ENCODE measurements at regions not wholly inside any gene's neighbourhood (a gene's known extent, or its start where the extent isn't known, plus 50 kb on each side); places are given as distances from the start of the nearest gene placed in this dataset.

GRCh38 chr15:23835953-23836352 is 148.8 kb upstream of the NDN start:
- Histone ChIP-seq H3K36me3 (ENCODE audit: control insufficient read depth, insufficient read depth, low read length) (no peaks in the 10 kb centered on the region), H3K4me3 (ENCODE audit: low read depth, low read length) (no peak overlapping the region), H3K4me1 (ENCODE audit: control insufficient read depth, insufficient read depth, low read length) (no peaks in the 10 kb centered on the region), H3K27me3 (ENCODE audit: control insufficient read depth, insufficient read depth, low read length) (no peaks in the 10 kb centered on the region), H3K27ac (ENCODE audit: low read depth, low read length) (no peak overlapping the region), H3K9me3 (ENCODE audit: control insufficient read depth, insufficient read depth, low read length) (peaks cover 2% of the 10 kb centered on the region)
- WGBS (ENCODE audit: insufficient coverage) = no CpG with 5 or more reads among the region's 2 CpGs
- no peak for DNase-seq (ENCODE audit: low read depth in 4 of 6, low spot score in 6 of 6)

- Histone ChIP-seq H3K36me3 (ENCODE audit: control insufficient read depth, insufficient read depth, low read length) (no peaks in the 10 kb centered on the region), H3K4me1 (ENCODE audit: control insufficient read depth, insufficient read depth, low read length) (no peaks in the 10 kb centered on the region), H3K27me3 (ENCODE audit: control insufficient read depth, insufficient read depth, low read length) (no peaks in the 10 kb centered on the region), H3K9me3 (ENCODE audit: control insufficient read depth, insufficient read depth, low read length) (peaks cover 2% of the 10 kb centered on the region), H3K27ac (ENCODE audit: low read depth, low read length) (no peak overlapping the region), H3K4me3 (ENCODE audit: low read depth, low read length) (no peak overlapping the region)
- no peak for DNase-seq (ENCODE audit: low read depth in 4 of 6, low spot score in 6 of 6)
- WGBS (ENCODE audit: insufficient coverage) = 56% methylated on average over 2 of the region's 6 CpGs
Observed at GRCh38 chr15:23839893-23840474, 152.9 kb upstream of the NDN start.

- no CpG with 5 or more reads among the region's 3 CpGs for WGBS (ENCODE audit: insufficient coverage)
- Histone ChIP-seq H3K27ac (ENCODE audit: low read depth, low read length) (no peak overlapping the region), H3K9me3 (ENCODE audit: control insufficient read depth, insufficient read depth, low read length) (no peaks in the 10 kb centered on the region), H3K4me1 (ENCODE audit: control insufficient read depth, insufficient read depth, low read length) (no peaks in the 10 kb centered on the region), H3K4me3 (ENCODE audit: low read depth, low read length) (no peak overlapping the region), H3K36me3 (ENCODE audit: control insufficient read depth, insufficient read depth, low read length) (no peaks in the 10 kb centered on the region), H3K27me3 (ENCODE audit: control insufficient read depth, insufficient read depth, low read length) (no peaks in the 10 kb centered on the region)
- no peak for DNase-seq (ENCODE audit: low read depth in 4 of 6, low spot score in 6 of 6)
Observed at GRCh38 chr15:23846218-23846617, 159.1 kb upstream of the NDN start.

GRCh38 chr15:23850666-23851065 is 163.6 kb upstream of the NDN start:
- Histone ChIP-seq H3K36me3 (ENCODE audit: control insufficient read depth, insufficient read depth, low read length) (no peaks in the 10 kb centered on the region), H3K27me3 (ENCODE audit: control insufficient read depth, insufficient read depth, low read length) (no peaks in the 10 kb centered on the region), H3K9me3 (ENCODE audit: control insufficient read depth, insufficient read depth, low read length) (no peaks in the 10 kb centered on the region), H3K4me3 (ENCODE audit: low read depth, low read length) (no peak overlapping the region), H3K27ac (ENCODE audit: low read depth, low read length) (no peak overlapping the region), H3K4me1 (ENCODE audit: control insufficient read depth, insufficient read depth, low read length) (no peaks in the 10 kb centered on the region)
- DNase-seq (ENCODE audit: low read depth in 4 of 6, low spot score in 6 of 6) = no peak
- WGBS (ENCODE audit: insufficient coverage) = 69% methylated on average over 5 of the region's 6 CpGs

- WGBS (ENCODE audit: insufficient coverage) = no CpG with 5 or more reads among the region's 2 CpGs
- H3K4me1 ChIP-seq (ENCODE audit: control insufficient read depth, insufficient read depth, low read length) = no peaks in the 10 kb centered on the region
- DNase-seq (ENCODE audit: low read depth in 4 of 6, low spot score in 6 of 6) = no peak
- H3K36me3 ChIP-seq (ENCODE audit: control insufficient read depth, insufficient read depth, low read length) = no peaks in the 10 kb centered on the region
- no peaks in the 10 kb centered on the region for H3K27me3 ChIP-seq (ENCODE audit: control insufficient read depth, insufficient read depth, low read length)
- H3K9me3 ChIP-seq (ENCODE audit: control insufficient read depth, insufficient read depth, low read length) = no peaks in the 10 kb centered on the region
- H3K27ac ChIP-seq (ENCODE audit: low read depth, low read length) = no peak overlapping the region
- no peak overlapping the region for H3K4me3 ChIP-seq (ENCODE audit: low read depth, low read length)
Observed at GRCh38 chr15:23851921-23852320, 164.8 kb upstream of the NDN start.

- peaks cover 3% of the 10 kb centered on the region for H3K4me1 ChIP-seq (ENCODE audit: control insufficient read depth, insufficient read depth, low read length)
- WGBS (ENCODE audit: insufficient coverage) = no CpG with 5 or more reads among the region's 1 CpG
- no peaks in the 10 kb centered on the region for H3K9me3 ChIP-seq (ENCODE audit: control insufficient read depth, insufficient read depth, low read length)
- no peaks in the 10 kb centered on the region for H3K27me3 ChIP-seq (ENCODE audit: control insufficient read depth, insufficient read depth, low read length)
- no peak overlapping the region for H3K27ac ChIP-seq (ENCODE audit: low read depth, low read length)
- H3K36me3 ChIP-seq (ENCODE audit: control insufficient read depth, insufficient read depth, low read length) = no peaks in the 10 kb centered on the region
- no peak for DNase-seq (ENCODE audit: low read depth in 4 of 6, low spot score in 6 of 6)
- H3K4me3 ChIP-seq (ENCODE audit: low read depth, low read length) = no peak overlapping the region
Observed at GRCh38 chr15:23853286-23853685, 166.2 kb upstream of the NDN start.

GRCh38 chr15:23854203-23854911 is 167.3 kb upstream of the NDN start:
- no peaks in the 10 kb centered on the region for H3K9me3 ChIP-seq (ENCODE audit: control insufficient read depth, insufficient read depth, low read length)
- H3K4me3 ChIP-seq (ENCODE audit: low read depth, low read length) = no peak overlapping the region
- H3K4me1 ChIP-seq (ENCODE audit: control insufficient read depth, insufficient read depth, low read length) = peaks cover 3% of the 10 kb centered on the region
- no peaks in the 10 kb centered on the region for H3K27me3 ChIP-seq (ENCODE audit: control insufficient read depth, insufficient read depth, low read length)
- no peaks in the 10 kb centered on the region for H3K36me3 ChIP-seq (ENCODE audit: control insufficient read depth, insufficient read depth, low read length)
- 20% methylated on average over 1 of the region's 5 CpGs for WGBS (ENCODE audit: insufficient coverage)
- no peak overlapping the region for H3K27ac ChIP-seq (ENCODE audit: low read depth, low read length)
- no peak for DNase-seq (ENCODE audit: low read depth in 4 of 6, low spot score in 6 of 6)

GRCh38 chr15:23854912-23855659 is 168.0 kb upstream of the NDN start:
- Histone ChIP-seq H3K4me1 (ENCODE audit: control insufficient read depth, insufficient read depth, low read length) (peaks cover 3% of the 10 kb centered on the region), H3K9me3 (ENCODE audit: control insufficient read depth, insufficient read depth, low read length) (no peaks in the 10 kb centered on the region), H3K36me3 (ENCODE audit: control insufficient read depth, insufficient read depth, low read length) (no peaks in the 10 kb centered on the region), H3K27me3 (ENCODE audit: control insufficient read depth, insufficient read depth, low read length) (no peaks in the 10 kb centered on the region), H3K4me3 (ENCODE audit: low read depth, low read length) (no peak overlapping the region), H3K27ac (ENCODE audit: low read depth, low read length) (no peak overlapping the region)
- no peak for DNase-seq (ENCODE audit: low read depth in 4 of 6, low spot score in 6 of 6)
- 39% methylated on average over 5 of the region's 7 CpGs for WGBS (ENCODE audit: insufficient coverage)

- Histone ChIP-seq H3K4me3 (ENCODE audit: low read depth, low read length) (no peak overlapping the region), H3K27me3 (ENCODE audit: control insufficient read depth, insufficient read depth, low read length) (no peaks in the 10 kb centered on the region), H3K9me3 (ENCODE audit: control insufficient read depth, insufficient read depth, low read length) (no peaks in the 10 kb centered on the region), H3K36me3 (ENCODE audit: control insufficient read depth, insufficient read depth, low read length) (no peaks in the 10 kb centered on the region), H3K4me1 (ENCODE audit: control insufficient read depth, insufficient read depth, low read length) (peaks cover 11% of the 10 kb centered on the region), H3K27ac (ENCODE audit: low read depth, low read length) (no peak overlapping the region)
- no peak for DNase-seq (ENCODE audit: low read depth in 4 of 6, low spot score in 6 of 6)
- no CpG with 5 or more reads among the region's 4 CpGs for WGBS (ENCODE audit: insufficient coverage)
Observed at GRCh38 chr15:23855947-23856346, 168.8 kb upstream of the NDN start.

Measured in spinal cord (tissue), 9 donors.